HUES64 (cell line): ENCODE measurements at regions not wholly inside any gene's neighbourhood (a gene's known extent, or its start where the extent isn't known, plus 50 kb on each side); places are given as distances from the start of the nearest gene placed in this dataset.

Source experiments
- H3K27ac ChIP-seq: 2 replicates; pipeline ENCODE4 v1.7.0; 2013; ENCODE audit warnings: low read depth, low read length, inconsistent platforms
- H3K27me3 ChIP-seq: 2 replicates; pipeline ENCODE4 v1.6.1; 2013; ENCODE audit warnings: mild to moderate bottlenecking, low read length; ENCODE audit not compliant: insufficient read depth
- H3K36me3 ChIP-seq: 2 replicates; pipeline ENCODE4 v1.6.1; 2013; ENCODE audit warnings: mild to moderate bottlenecking, low read length; ENCODE audit not compliant: insufficient read depth
- H3K4me1 ChIP-seq: 2 replicates; pipeline ENCODE4 v1.6.1; 2013; ENCODE audit warnings: mild to moderate bottlenecking, low read length, moderate library complexity; ENCODE audit not compliant: insufficient read depth
- H3K4me3 ChIP-seq: 2 replicates; pipeline ENCODE4 v1.5.1; 2013; ENCODE audit warnings: mild to moderate bottlenecking, low read length, moderate library complexity
- H3K9ac ChIP-seq: 2 replicates; pipeline ENCODE4 v1.6.1; 2013; ENCODE audit warnings: mild to moderate bottlenecking, low read depth, low read length
- H3K9me3 ChIP-seq: 2 replicates; pipeline ENCODE4 v1.6.1; 2013; ENCODE audit warnings: low read depth, low read length; ENCODE audit not compliant: insufficient read depth
- WGBS: fragments of 150-250, 120-280 bp; methylation state at CpG from one replicate; pipeline ENCODE4 v1.1.7; 2013; ENCODE audit warnings: missing lambda C conversion rate; 5-methylcytosine and 5-hydroxymethylcytosine counted together

GRCh38 chr1:195153107-195153506 is 1455.1 kb downstream of the KCNT2 start:
- H3K27me3 ChIP-seq, result no peaks in the 10 kb centered on the region
- no peak overlapping the region for H3K9ac ChIP-seq
- no peak overlapping the region for H3K4me3 ChIP-seq
- no peaks in the 10 kb centered on the region for H3K9me3 ChIP-seq
- WGBS, result 100% methylated on average over 1 of the region's 1 CpG
- H3K27ac ChIP-seq, result no peak overlapping the region
- H3K36me3 ChIP-seq, result no peaks in the 10 kb centered on the region
- no peaks in the 10 kb centered on the region for H3K4me1 ChIP-seq

GRCh38 chr1:195150768-195151167 is 1457.5 kb downstream of the KCNT2 start:
- Histone ChIP-seq H3K4me3 (no peak overlapping the region), H3K9ac (no peak overlapping the region), H3K27me3 (no peaks in the 10 kb centered on the region), H3K27ac (no peak overlapping the region), H3K9me3 (no peaks in the 10 kb centered on the region), H3K4me1 (no peaks in the 10 kb centered on the region), H3K36me3 (no peaks in the 10 kb centered on the region)
- WGBS, result 96% methylated on average over 3 of the region's 3 CpGs

GRCh38 chr1:195141294-195141693 is 1466.9 kb downstream of the KCNT2 start:
- H3K36me3 ChIP-seq, result no peaks in the 10 kb centered on the region
- H3K27me3 ChIP-seq, result no peaks in the 10 kb centered on the region
- WGBS, result 88% methylated on average over 2 of the region's 2 CpGs
- no peak overlapping the region for H3K9ac ChIP-seq
- H3K27ac ChIP-seq, result no peak overlapping the region
- H3K4me3 ChIP-seq, result no peak overlapping the region
- peaks cover 7% of the 10 kb centered on the region for H3K9me3 ChIP-seq
- H3K4me1 ChIP-seq, result no peaks in the 10 kb centered on the region

- H3K27me3 ChIP-seq, result no peaks in the 10 kb centered on the region
- H3K9me3 ChIP-seq, result 0 out of 2 replicates have a peak, but pooled peaks cover 3% of the 10 kb centered on the region
- no peak overlapping the region for H3K9ac ChIP-seq
- H3K4me1 ChIP-seq, result no peaks in the 10 kb centered on the region
- no peaks in the 10 kb centered on the region for H3K36me3 ChIP-seq
- no peak overlapping the region for H3K4me3 ChIP-seq
- no peak overlapping the region for H3K27ac ChIP-seq
Measured at GRCh38 chr1:195130598-195130997, 1477.6 kb downstream of the KCNT2 start.

- Histone ChIP-seq H3K4me3 (no peak overlapping the region), H3K27ac (no peak overlapping the region), H3K36me3 (no peaks in the 10 kb centered on the region), H3K4me1 (no peaks in the 10 kb centered on the region), H3K9me3 (no peaks in the 10 kb centered on the region), H3K27me3 (no peaks in the 10 kb centered on the region), H3K9ac (no peak overlapping the region)
- 95% methylated on average over 2 of the region's 2 CpGs for WGBS
Measured at GRCh38 chr1:195122497-195122896, 1485.7 kb downstream of the KCNT2 start.

GRCh38 chr1:195113471-195113870 is 1494.8 kb downstream of the KCNT2 start:
- Histone ChIP-seq H3K9me3 (no peaks in the 10 kb centered on the region), H3K4me1 (no peaks in the 10 kb centered on the region), H3K9ac (no peak overlapping the region), H3K27me3 (no peaks in the 10 kb centered on the region), H3K27ac (no peak overlapping the region), H3K4me3 (no peak overlapping the region), H3K36me3 (no peaks in the 10 kb centered on the region)

GRCh38 chr1:195105773-195106172 is 1502.5 kb downstream of the KCNT2 start:
- Histone ChIP-seq H3K9me3 (0 out of 2 replicates have a peak, but pooled peaks cover 6% of the 10 kb centered on the region), H3K4me3 (no peak overlapping the region), H3K36me3 (no peaks in the 10 kb centered on the region), H3K27ac (no peak overlapping the region), H3K27me3 (no peaks in the 10 kb centered on the region), H3K9ac (no peak overlapping the region), H3K4me1 (no peaks in the 10 kb centered on the region)
- WGBS, result 38% methylated on average over 2 of the region's 2 CpGs

- no peaks in the 10 kb centered on the region for H3K36me3 ChIP-seq
- H3K4me3 ChIP-seq, result no peak overlapping the region
- no peaks in the 10 kb centered on the region for H3K27me3 ChIP-seq
- H3K4me1 ChIP-seq, result no peaks in the 10 kb centered on the region
- H3K27ac ChIP-seq, result no peak overlapping the region
- WGBS, result 45% methylated on average over 2 of the region's 2 CpGs
- H3K9me3 ChIP-seq, result 0 out of 2 replicates have a peak, but pooled peaks cover 6% of the 10 kb centered on the region
- H3K9ac ChIP-seq, result no peak overlapping the region
Measured at GRCh38 chr1:195105281-195105680, 1503.0 kb downstream of the KCNT2 start.

GRCh38 chr1:195097316-195097715 is 1510.9 kb downstream of the KCNT2 start:
- Histone ChIP-seq H3K9me3 (no peaks in the 10 kb centered on the region), H3K4me3 (no peak overlapping the region), H3K4me1 (no peaks in the 10 kb centered on the region), H3K27me3 (no peaks in the 10 kb centered on the region), H3K27ac (no peak overlapping the region), H3K36me3 (no peaks in the 10 kb centered on the region), H3K9ac (no peak overlapping the region)
- WGBS, result 92% methylated on average over 4 of the region's 4 CpGs

GRCh38 chr1:195096051-195096521 is 1512.2 kb downstream of the KCNT2 start:
- Histone ChIP-seq H3K9ac (no peak overlapping the region), H3K36me3 (no peaks in the 10 kb centered on the region), H3K4me3 (no peak overlapping the region), H3K27me3 (no peaks in the 10 kb centered on the region), H3K27ac (no peak overlapping the region), H3K9me3 (no peaks in the 10 kb centered on the region), H3K4me1 (no peaks in the 10 kb centered on the region)
- 86% methylated on average over 9 of the region's 9 CpGs for WGBS

- no peak overlapping the region for H3K9ac ChIP-seq
- no peak overlapping the region for H3K27ac ChIP-seq
- H3K4me3 ChIP-seq, result no peak overlapping the region
- no peaks in the 10 kb centered on the region for H3K4me1 ChIP-seq
- no peaks in the 10 kb centered on the region for H3K36me3 ChIP-seq
- no peaks in the 10 kb centered on the region for H3K27me3 ChIP-seq
- 95% methylated on average over 3 of the region's 3 CpGs for WGBS
- no peaks in the 10 kb centered on the region for H3K9me3 ChIP-seq
Measured at GRCh38 chr1:195085196-195085595, 1523.0 kb downstream of the KCNT2 start.

- no peak overlapping the region for H3K4me3 ChIP-seq
- H3K27me3 ChIP-seq, result no peaks in the 10 kb centered on the region
- H3K4me1 ChIP-seq, result no peaks in the 10 kb centered on the region
- H3K9me3 ChIP-seq, result no peaks in the 10 kb centered on the region
- 88% methylated on average over 1 of the region's 1 CpG for WGBS
- H3K27ac ChIP-seq, result no peak overlapping the region
- no peak overlapping the region for H3K9ac ChIP-seq
- H3K36me3 ChIP-seq, result no peaks in the 10 kb centered on the region
Measured at GRCh38 chr1:195082183-195082582, 1526.1 kb downstream of the KCNT2 start.
